ENCODE measurements at regions not wholly inside any gene's neighbourhood (a gene's known extent, or its start where the extent isn't known, plus 50 kb on each side); places are given as distances from the start of the nearest gene placed in this dataset.

GRCh38 chr17:15134363-15134762 is 130.8 kb downstream of the PMP22 start:
- TF ChIP-seq CTCF (IDR thresholded peaks at IDR 0.05; ENCODE audit: poor library complexity, severe bottlenecking) (no peak), EP300 (conservative IDR thresholded peaks at IDR 0.05; ENCODE audit: poor library complexity, severe bottlenecking) (no peak), REST (IDR thresholded peaks at IDR 0.05; ENCODE audit: borderline replicate concordance) (no peak), EZH2 (IDR thresholded peaks at IDR 0.05; ENCODE audit: borderline replicate concordance, insufficient read depth, low read length, poor library complexity, severe bottlenecking) (no peak), RAD21 (conservative IDR thresholded peaks at IDR 0.05) (no peak), TAF1 (IDR thresholded peaks at IDR 0.05; ENCODE audit: low read depth) (no peak), POLR2AphosphoS5 (IDR thresholded peaks at IDR 0.05) (no peak), MXI1 (conservative IDR thresholded peaks at IDR 0.05; ENCODE audit: poor library complexity, severe bottlenecking) (no peak), SMC3 (conservative IDR thresholded peaks at IDR 0.05; ENCODE audit: poor library complexity) (no peak)

Measured in neural cell (in vitro differentiated cells).